ENCODE measurements at regions not wholly inside any gene's neighbourhood (a gene's known extent, or its start where the extent isn't known, plus 50 kb on each side); places are given as distances from the start of the nearest gene placed in this dataset.

DNA sequence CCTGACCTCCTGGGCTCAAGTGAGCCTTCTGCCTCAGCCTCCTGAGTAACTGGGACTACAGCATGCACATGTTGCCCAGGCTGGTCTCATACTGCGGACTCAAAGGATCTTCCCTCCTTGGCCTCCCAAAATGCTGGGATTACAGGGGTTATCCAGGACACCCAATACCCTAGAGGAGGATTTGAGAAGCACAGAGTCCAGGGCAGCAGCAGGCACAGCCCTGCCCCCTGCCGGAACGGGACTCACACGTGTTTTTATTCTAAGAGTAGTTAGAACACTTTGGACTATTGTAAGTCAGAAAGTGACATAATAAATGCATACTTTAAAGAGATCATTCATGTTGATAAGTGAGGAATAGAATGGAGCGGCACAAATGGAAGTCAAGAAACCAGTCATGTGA is 80.2 kb downstream of the C6orf118 start:
- no peak for DNase-seq (ENCODE audit: low read depth in 3 of 3, low spot score in 2 of 3)

- no peak for DNase-seq (ENCODE audit: low read depth in 3 of 3, low spot score in 2 of 3)
These were observed 81.6 kb downstream of the C6orf118 start for GRCh38 chr6:165227644-165228329.

DNA sequence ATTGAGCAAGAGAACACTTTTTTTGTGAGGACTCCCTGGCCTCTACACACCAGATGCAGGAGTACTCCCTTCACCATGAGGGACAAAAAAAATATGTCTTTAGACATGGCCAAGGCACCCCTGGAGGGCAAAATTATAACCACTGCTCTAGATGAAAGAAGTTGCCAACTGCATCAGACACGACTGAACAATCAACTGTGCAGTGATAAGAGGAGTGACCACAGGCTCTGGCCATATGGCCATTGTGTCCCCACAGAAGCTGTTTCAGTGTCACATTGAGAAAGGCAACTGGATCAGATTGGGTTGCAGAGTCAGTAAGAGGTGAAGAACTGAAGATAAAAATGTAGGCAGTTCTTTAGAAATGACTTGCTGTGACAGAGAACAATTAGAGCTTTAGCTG is 85.7 kb downstream of the C6orf118 start:
- DNase-seq (ENCODE audit: low read depth in 3 of 3, low spot score in 2 of 3) = no peak

DNA sequence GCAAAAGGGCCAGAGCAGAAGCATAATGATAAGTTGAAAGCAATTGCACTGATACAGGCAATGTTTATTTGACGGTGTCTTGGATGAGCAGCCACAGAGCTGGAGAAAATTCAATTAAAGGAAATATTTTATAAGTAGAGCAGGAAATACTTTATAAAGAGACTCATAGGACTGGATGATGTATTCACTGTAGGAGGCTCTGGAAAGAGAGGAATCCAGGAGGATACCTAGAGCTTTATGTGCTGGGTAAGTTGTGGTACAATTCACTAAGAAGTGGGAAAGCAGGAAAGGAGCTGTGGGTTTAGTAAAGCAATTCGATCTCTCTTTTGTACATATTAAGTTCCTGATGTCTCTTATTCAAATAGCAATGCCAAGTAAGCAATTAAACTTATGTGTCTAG is 86.3 kb downstream of the C6orf118 start:
- no peak for DNase-seq (ENCODE audit: low read depth in 3 of 3, low spot score in 2 of 3)

DNA sequence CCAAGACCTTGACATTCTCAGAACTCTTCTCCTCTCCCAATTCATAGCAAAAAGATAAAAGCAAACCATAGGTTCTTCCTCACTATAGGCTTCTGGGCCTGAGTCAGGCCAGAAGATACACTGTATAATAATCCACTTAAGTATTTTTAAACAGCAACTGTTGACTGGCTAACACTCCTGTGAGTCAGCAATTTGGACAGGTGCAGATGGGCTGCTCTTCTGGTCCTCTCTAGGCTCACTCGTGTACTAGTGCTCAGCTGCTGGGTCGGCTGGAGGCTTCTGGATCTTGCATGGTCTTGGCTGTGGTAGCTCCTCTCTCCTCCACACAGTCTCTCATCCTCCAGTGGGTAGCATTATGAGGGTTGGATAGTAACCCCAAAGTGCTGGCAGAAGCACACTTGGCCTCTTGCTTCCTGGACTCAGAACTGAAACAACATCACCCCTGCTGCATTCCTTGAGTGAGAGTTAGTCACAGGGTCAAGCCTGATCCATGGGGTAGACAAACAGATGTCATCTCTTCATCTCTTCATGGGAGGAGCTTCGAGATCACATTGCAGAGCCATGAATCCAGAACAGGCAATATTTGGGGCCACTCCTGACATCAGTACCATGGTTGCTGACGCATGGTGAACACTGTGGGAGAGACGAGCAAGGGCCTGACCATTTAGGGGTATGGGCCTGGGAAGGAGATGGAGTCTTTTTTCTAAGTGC is 86.9 kb downstream of the C6orf118 start:
- no peak for DNase-seq (ENCODE audit: low read depth in 3 of 3, low spot score in 2 of 3)

DNA sequence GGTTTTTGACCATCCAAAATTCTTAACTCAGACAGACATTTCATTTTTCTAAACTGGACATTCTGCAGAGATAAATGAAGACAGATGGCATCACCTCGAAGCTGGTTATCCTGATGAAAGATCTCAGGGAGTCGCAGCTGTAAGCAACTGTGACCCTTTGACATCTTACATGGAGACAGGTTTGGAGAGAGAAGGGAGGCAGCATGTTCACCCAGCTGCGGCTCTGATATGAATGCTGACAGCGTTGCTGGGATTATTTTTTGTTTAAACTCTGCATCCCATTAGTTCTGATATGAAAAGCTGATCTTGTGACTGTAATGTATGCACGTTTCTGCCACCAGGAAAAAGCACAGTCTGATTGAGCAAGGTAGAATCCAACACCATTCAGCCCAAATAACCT is 89.4 kb downstream of the C6orf118 start:
- DNase-seq (ENCODE audit: low read depth in 3 of 3, low spot score in 2 of 3) = no peak

- DNase-seq (ENCODE audit: low read depth in 3 of 3, low spot score in 2 of 3) = no peak
These were observed 89.8 kb downstream of the C6orf118 start for GRCh38 chr6:165219629-165220028.

GRCh38 chr6:165218829-165219228 is 90.6 kb downstream of the C6orf118 start:
- no peak for DNase-seq (ENCODE audit: low read depth in 3 of 3, low spot score in 2 of 3)

DNA sequence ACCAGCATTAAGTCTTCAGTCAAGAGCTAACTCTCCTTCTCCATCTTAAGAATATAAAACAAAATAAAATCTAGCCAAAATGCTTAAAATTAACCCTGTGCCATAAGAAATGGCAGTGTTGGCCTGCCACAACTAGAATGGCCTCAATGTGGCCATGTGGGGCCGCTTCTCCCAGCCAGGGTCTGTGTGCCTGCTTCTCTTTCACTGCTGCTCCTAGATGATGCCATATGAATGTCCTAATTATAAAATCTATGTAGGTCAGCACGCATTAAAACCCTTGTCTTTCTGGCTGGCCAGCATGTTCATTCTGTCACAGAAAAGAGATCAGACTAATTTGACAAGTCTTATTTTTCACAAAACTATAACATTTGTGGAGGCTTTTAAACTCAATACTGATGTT is 102.6 kb downstream of the C6orf118 start:
- DNase-seq (ENCODE audit: low read depth in 3 of 3, low spot score in 2 of 3) = no peak

DNA sequence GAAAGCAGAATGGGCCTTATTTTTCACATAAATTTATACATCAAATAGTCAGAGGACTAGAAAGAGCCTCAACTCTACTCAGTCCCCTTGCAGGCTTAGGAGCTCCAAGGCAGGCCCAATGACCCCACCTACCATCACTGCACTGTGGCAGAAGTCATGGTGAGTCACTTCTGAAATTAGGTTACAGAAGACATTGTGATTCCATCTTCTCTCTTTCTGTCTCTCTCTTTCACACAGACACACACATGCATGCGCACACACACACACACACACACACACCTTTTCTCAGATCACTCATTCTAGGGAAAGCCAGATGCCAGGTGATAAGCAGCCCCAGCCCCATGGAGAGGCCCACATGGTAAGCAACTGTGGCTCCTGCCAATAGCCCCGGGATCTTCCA is 103.8 kb downstream of the C6orf118 start:
- no peak for DNase-seq (ENCODE audit: low read depth in 3 of 3, low spot score in 2 of 3)

- DNase-seq (ENCODE audit: low read depth in 3 of 3, low spot score in 2 of 3) = no peak
These were observed 104.4 kb downstream of the C6orf118 start for GRCh38 chr6:165204807-165205545.

DNA sequence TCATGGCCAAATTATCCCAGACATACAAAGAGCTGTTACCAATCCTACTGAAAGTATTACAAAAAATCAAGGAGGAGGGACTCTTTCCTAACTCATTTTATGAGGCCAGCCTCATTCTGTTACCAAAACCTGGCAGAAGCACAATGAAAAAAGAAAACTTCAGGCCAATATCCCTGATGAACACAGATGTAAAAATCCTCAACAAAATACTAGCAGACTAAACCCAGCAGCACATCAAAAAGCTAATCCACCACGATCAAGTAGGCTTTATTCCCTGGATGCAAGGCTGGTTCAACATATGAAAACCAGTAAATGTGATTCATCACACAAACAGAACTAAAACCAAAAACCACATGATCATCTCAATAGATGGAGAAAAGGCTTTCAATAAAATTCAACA is 109.2 kb downstream of the C6orf118 start:
- DNase-seq (ENCODE audit: low read depth in 3 of 3, low spot score in 2 of 3) = no peak

DNA sequence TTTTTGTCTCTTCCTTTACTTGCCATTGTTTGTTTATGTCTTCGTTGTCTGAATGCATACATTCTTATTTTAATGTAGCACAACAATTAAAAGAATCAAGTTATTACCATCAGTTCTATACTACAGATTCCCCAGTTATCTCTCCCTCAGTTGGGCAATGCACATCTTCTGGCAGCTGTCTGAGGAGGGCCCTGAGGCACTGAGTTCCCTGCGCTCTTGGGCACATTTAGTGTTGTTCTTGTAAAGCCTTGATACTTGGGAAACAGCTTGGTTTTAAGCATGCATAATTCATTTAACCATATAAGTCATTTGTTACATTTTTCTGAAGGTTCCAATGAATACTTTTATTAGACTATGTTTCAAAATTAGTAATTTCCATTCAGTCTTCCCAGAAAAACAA is 117.9 kb downstream of the C6orf118 start:
- no peak for DNase-seq (ENCODE audit: low read depth in 3 of 3, low spot score in 2 of 3)

- DNase-seq (ENCODE audit: low read depth in 3 of 3, low spot score in 2 of 3) = no peak
These were observed 122.8 kb downstream of the C6orf118 start for GRCh38 chr6:165186441-165187205.

GRCh38 chr6:165186041-165186440 is 123.4 kb downstream of the C6orf118 start:
- no peak for DNase-seq (ENCODE audit: low read depth in 3 of 3, low spot score in 2 of 3)

DNA sequence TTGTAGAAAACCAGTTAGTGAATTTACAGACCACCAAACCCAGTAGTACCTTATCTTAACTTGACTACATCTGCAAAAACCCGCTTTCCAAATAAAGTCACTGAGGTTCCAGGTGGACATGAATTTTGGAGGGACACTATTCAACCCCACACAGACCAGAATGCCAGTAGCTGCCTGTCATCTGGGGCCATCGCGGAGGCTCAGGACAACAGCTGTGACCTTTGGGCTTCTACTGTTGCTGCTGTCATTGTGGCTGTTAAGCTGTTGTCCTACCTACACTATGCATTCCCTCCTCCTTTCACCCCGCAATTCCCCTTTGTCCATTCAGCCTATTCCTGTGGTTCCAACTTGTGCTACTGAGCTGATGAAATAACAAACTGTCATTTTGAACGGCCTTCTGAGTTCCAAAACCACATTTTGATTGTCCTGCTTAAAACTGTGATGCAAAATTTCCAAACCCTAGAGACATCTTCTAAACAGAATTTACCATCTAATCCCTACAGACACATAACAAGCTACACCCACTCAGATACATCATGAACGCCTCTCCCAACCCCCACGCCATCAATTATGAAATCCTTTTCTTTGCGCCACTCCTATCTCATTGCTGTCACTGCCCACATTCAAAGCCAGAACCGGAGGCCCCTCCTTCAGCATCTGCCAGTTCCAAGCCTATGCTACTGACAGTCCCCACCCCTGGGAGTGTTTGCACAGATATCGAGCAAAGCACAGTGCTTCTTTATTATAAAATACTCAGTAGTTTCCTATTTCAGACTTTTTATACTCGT is 125.0 kb downstream of the C6orf118 start:
- no peak for DNase-seq (ENCODE audit: low read depth in 3 of 3, low spot score in 2 of 3)

- DNase-seq (ENCODE audit: low read depth in 3 of 3, low spot score in 2 of 3) = no peak
These were observed 125.8 kb downstream of the C6orf118 start for GRCh38 chr6:165183496-165184140.

- DNase-seq (ENCODE audit: low read depth in 3 of 3, low spot score in 2 of 3) = no peak
These were observed 126.3 kb downstream of the C6orf118 start for GRCh38 chr6:165183071-165183470.

DNA sequence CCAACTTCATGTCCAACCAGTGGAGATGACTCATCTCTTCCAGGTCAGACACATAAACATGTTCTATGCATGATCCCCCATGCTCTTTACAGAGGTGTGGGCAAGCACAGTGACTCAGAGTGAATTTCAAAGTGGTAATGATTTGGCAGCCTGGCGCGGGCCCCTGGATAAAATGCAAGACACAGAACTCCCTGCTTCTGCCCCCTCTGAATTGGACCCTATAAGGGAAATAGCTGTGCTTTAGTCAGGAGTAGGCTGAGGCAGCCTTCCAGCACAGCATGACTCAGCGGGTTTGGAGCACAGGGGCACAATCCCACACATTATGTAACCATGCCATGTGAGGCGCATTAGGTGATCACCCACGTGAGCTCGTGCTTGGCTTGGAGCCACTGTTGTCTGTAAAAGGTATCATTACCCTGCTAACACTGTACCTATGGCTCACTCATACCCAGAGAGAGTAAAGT is 127.4 kb downstream of the C6orf118 start:
- DNase-seq (ENCODE audit: low read depth in 3 of 3, low spot score in 2 of 3) = no peak

DNA sequence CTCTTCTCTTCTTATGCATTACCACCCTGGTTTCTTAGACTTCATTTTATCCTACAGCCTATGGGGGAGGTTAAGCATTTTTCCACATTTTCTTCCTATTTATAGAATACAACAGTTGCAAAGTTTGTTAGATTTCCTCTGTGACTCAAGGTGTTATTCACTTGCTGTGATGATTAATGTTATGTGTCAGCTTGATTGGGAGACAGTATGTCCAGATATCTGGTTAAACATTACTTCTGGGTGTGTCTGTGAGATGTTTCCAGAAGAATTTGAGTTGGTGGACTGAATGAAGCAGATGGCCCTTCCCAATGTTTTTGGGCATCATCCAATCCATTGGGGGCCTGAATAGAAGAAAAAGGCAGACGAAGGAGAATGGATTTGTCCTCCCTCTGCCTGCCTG is 131.3 kb downstream of the C6orf118 start:
- DNase-seq (ENCODE audit: low read depth in 3 of 3, low spot score in 2 of 3) = no peak

Measured in right renal cortex interstitium (tissue), 3 donors.